ENCODE measurements at regions not wholly inside any gene's neighbourhood (a gene's known extent, or its start where the extent isn't known, plus 50 kb on each side); places are given as distances from the start of the nearest gene placed in this dataset.
"Not testable (repeated sequence)": the region's sequence is repeated elsewhere in the genome, so short reads cannot be mapped to it uniquely, and the experiment has no call there.

DNA sequence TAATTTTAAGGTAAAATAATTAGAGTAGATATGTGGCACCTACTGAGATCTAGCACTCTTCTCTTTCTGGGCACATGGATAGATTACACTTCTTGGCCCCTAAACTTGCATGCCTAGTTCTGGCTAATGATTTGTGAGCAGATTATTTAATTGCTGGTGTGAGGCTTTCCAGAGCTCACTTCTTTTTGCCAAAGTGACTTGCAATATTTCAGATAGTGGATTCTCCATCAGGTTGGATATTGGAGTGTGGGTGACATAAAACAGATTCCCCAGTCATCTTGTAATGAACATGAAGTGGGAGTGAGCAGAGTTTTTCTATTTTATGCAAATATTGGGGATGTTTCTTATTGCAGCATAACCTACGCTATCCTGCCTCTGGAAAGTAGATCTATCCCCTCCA lies 247.9 kb downstream of the KLF5 start:
- H3K27me3 ChIP-seq (ENCODE audit: control insufficient read depth, insufficient read depth, low read length), result no peaks in the 10 kb centered on the region
- DNase-seq (ENCODE audit: low read depth) (no peak), FAIRE-seq (no peak)
- H3K36me3 ChIP-seq (ENCODE audit: control insufficient read depth, insufficient read depth, low read length), result no peaks in the 10 kb centered on the region
- no peak overlapping the region for H3K4me3 ChIP-seq (ENCODE audit: low read depth, low read length)
- TF ChIP-seq, protein P1, sequence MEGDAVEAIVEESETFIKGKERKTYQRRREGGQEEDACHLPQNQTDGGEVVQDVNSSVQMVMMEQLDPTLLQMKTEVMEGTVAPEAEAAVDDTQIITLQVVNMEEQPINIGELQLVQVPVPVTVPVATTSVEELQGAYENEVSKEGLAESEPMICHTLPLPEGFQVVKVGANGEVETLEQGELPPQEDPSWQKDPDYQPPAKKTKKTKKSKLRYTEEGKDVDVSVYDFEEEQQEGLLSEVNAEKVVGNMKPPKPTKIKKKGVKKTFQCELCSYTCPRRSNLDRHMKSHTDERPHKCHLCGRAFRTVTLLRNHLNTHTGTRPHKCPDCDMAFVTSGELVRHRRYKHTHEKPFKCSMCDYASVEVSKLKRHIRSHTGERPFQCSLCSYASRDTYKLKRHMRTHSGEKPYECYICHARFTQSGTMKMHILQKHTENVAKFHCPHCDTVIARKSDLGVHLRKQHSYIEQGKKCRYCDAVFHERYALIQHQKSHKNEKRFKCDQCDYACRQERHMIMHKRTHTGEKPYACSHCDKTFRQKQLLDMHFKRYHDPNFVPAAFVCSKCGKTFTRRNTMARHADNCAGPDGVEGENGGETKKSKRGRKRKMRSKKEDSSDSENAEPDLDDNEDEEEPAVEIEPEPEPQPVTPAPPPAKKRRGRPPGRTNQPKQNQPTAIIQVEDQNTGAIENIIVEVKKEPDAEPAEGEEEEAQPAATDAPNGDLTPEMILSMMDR (IDR thresholded peaks at IDR 0.05; ENCODE audit: insufficient read depth, low read length, severe bottlenecking), result no peak

DNA sequence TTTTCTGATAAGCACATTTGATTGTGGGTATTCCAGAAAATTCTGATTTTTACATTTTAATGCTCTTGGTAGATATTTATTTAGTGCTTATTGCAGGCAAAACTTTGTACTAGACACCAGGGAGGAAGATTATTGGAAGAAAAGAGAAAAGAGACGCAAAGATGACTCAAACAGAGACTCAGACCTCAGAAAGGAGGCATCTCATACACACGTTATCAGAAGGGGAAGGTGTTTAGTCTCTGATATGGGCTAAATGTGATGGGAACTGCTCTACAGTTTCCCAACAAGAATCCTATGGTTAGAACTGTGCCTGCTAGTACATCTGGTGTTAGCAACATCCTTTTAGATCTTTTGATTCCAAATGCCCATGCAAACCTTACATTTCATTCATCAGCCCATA lies 245.6 kb downstream of the KLF5 start:
- TF ChIP-seq, protein P1 (IDR thresholded peaks at IDR 0.05; ENCODE audit: insufficient read depth, low read length, severe bottlenecking), result no peak
- FAIRE-seq (no peak), DNase-seq (ENCODE audit: low read depth) (peak; percentile 13)
- H3K36me3 ChIP-seq (ENCODE audit: control insufficient read depth, insufficient read depth, low read length), result no peaks in the 10 kb centered on the region
- H3K27me3 ChIP-seq (ENCODE audit: control insufficient read depth, insufficient read depth, low read length), result no peaks in the 10 kb centered on the region
- no peak overlapping the region for H3K4me3 ChIP-seq (ENCODE audit: low read depth, low read length)

DNA sequence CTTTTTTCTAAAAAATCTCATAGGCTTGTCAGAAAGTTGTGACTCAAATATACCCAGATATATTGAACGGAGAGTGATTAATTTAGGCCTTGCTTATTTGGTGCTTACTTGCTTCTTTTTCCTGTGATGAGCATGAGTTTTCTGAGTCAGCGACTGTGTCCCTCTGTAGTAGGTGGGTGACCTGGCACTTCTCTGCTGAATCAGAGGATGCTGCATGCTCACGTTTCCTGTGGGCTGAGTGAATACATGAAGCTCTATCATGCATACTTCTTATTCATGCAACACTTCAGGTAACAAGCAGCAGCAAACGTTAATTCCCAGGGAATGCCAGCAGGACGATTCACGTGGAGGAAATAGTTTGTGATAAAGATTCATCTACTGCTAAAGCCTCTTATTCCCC lies 245.0 kb downstream of the KLF5 start:
- DNase-seq (ENCODE audit: low read depth), result peak; percentile 98
- H3K4me3 ChIP-seq (ENCODE audit: low read depth, low read length), result no peak overlapping the region
- peak; percentile 98 for FAIRE-seq

DNA sequence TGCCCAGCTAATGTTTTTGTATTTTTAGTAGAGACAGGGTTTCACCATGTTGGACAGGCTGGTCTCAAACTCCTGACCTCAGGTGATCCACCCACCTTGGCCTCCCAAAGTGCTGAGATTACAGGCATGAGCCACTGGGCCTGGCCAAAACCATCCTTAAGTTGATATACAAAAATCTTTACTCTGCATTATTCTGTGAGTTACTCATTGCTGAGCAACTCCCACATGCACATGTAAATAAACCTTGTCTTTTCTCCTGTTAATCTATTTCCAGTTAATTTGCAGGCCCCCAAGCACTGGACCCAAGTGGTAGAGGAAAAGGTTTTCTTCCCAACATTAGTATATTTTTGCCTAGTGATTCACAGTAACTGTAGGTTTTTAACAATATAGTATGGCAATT lies 242.8 kb downstream of the KLF5 start:
- DNase-seq (ENCODE audit: low read depth), result peak; percentile 17
- not testable (repeated sequence) for FAIRE-seq; H3K4me3 ChIP-seq (ENCODE audit: low read depth, low read length); H3K36me3 ChIP-seq (ENCODE audit: control insufficient read depth, insufficient read depth, low read length); H3K27me3 ChIP-seq (ENCODE audit: control insufficient read depth, insufficient read depth, low read length)

More for the DNA sequence above, 245.0 kb downstream of the KLF5 start:
- TF ChIP-seq, protein P1 (IDR thresholded peaks at IDR 0.05; ENCODE audit: insufficient read depth, low read length, severe bottlenecking), result no peak
- Histone ChIP-seq H3K27me3 (ENCODE audit: control insufficient read depth, insufficient read depth, low read length) (no peaks in the 10 kb centered on the region), H3K36me3 (ENCODE audit: control insufficient read depth, insufficient read depth, low read length) (no peaks in the 10 kb centered on the region)

DNA sequence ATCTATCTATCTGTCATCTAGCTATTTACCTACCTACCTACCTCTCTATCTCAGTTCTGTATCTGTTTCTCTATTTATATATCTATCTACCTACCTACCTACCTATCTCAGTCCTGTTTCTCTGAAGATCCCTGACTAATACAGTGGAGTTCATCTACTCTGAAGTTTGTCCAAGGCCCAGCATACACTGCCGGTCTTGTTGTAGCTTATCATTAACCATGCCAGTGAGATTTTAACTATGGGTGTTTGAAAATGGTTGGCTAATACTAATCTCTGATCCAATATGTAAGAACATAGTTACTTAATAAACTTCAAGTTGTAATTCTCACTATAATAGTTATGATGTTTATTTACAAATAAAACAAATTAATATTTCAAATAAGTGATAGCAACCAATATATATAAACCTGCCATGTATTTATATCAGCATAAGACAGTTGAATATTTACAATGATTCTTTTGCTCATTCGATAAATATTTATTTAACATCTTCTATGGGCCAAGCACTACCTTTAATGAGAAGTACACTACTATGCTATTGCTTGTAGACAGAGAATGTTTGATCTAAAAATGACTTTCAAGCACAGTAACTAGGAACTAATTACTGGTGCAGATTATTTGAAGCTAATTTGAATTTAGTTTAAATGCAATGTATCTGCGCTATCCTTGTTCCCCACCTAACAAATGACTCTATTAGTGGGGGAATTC lies 242.1 kb downstream of the KLF5 start:
- TF ChIP-seq, protein P1 (IDR thresholded peaks at IDR 0.05; ENCODE audit: insufficient read depth, low read length, severe bottlenecking), result no peak
- FAIRE-seq (no peak), DNase-seq (ENCODE audit: low read depth) (no peak)
- Histone ChIP-seq H3K36me3 (ENCODE audit: control insufficient read depth, insufficient read depth, low read length) (no peaks in the 10 kb centered on the region), H3K27me3 (ENCODE audit: control insufficient read depth, insufficient read depth, low read length) (no peaks in the 10 kb centered on the region), H3K4me3 (ENCODE audit: low read depth, low read length) (no peak overlapping the region)

DNA sequence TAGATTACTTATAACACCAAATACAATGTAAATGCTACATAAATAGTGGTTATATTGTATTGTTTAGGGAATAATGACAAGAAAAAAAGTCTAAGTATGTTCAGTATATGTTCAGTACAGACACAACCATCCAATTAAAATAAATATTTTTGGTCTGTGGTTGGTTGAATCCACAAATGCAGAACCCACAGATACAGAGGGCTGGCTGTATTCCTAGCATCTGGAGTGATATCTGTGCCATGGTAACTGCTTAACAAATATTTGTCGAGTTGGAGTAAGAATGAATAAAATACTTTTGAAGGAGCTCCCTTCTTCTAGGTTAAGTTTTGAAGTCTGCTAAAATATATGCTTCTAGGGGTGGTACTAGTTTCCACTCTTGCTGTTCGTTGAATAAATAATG lies 241.0 kb downstream of the KLF5 start:
- DNase-seq (ENCODE audit: low read depth) (no peak), FAIRE-seq (no peak)
- Histone ChIP-seq H3K27me3 (ENCODE audit: control insufficient read depth, insufficient read depth, low read length) (no peaks in the 10 kb centered on the region), H3K4me3 (ENCODE audit: low read depth, low read length) (no peak overlapping the region), H3K36me3 (ENCODE audit: control insufficient read depth, insufficient read depth, low read length) (no peaks in the 10 kb centered on the region)
- TF ChIP-seq, protein P1 (IDR thresholded peaks at IDR 0.05; ENCODE audit: insufficient read depth, low read length, severe bottlenecking), result no peak
